IPS-15b (cell line): ENCODE measurements at regions not wholly inside any gene's neighbourhood (a gene's known extent, or its start where the extent isn't known, plus 50 kb on each side); places are given as distances from the start of the nearest gene placed in this dataset.
"Not testable (repeated sequence)": the region's sequence is repeated elsewhere in the genome, so short reads cannot be mapped to it uniquely, and the experiment has no call there.

Source experiments
- H3K27me3 ChIP-seq: one replicate; pipeline ENCODE4 v1.6.1; 2013; ENCODE audit warnings: low read length; ENCODE audit not compliant: control insufficient read depth, insufficient read depth
- H3K36me3 ChIP-seq: one replicate; pipeline ENCODE4 v1.6.1; 2013; ENCODE audit warnings: low read length; ENCODE audit not compliant: control insufficient read depth, insufficient read depth
- H3K4me1 ChIP-seq: one replicate; pipeline ENCODE4 v1.6.1; 2013; ENCODE audit warnings: mild to moderate bottlenecking, low read length; ENCODE audit not compliant: control insufficient read depth, insufficient read depth
- H3K4me3 ChIP-seq: one replicate; pipeline ENCODE4 v1.5.1; 2013; ENCODE audit warnings: low read depth, low read length
- H3K9ac ChIP-seq: one replicate; pipeline ENCODE4 v1.6.1; 2013; ENCODE audit warnings: low read depth, mild to moderate bottlenecking, low read length
- H3K9me3 ChIP-seq: one replicate; pipeline ENCODE4 v1.6.1; 2013; ENCODE audit warnings: mild to moderate bottlenecking, low read length; ENCODE audit not compliant: control insufficient read depth, insufficient read depth

DNA sequence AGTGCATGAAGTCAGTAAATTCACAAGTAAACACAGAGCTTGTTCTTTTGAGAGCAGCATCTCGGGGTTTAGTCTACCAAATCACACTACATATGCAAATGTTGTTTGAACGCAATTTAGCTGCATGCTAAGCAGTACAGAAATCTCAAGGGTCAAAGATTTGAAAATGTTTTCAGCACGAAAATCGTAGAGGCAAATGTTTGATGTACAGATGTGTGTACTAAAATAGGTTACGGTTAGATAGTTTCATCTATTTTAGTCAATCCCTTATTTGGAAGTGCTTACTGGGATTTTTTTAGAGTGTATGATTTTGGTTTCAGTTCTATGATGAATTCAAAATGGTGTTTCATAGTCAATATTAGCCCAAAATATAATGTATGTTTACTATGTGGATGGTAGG is 1928.2 kb upstream of the TENM3 start:
- Histone ChIP-seq H3K36me3 (no peaks in the 10 kb centered on the region), H3K4me1 (no peaks in the 10 kb centered on the region), H3K4me3 (no peak overlapping the region), H3K27me3 (no peaks in the 10 kb centered on the region), H3K9me3 (no peaks in the 10 kb centered on the region), H3K9ac (no peak overlapping the region)

DNA sequence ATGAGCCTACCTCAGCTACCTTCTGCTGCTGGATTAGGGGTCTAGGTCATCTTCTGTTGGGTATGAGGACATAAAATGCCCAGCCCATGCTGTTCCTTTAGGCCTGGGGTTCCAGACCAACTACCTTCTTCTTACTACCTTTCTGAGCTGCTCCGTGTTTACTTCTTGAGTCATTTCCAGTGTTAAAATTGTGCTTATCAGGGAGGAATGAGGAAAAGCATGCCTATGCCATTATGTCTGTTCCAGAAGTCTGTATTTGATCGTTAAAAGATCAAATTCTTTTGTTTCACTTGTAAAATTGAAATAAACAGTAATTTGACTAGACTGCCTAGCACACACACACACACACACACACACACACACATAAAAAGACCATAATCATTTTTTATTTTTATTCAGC is 1912.7 kb upstream of the TENM3 start:
- no peak overlapping the region for H3K4me3 ChIP-seq
- no peaks in the 10 kb centered on the region for H3K27me3 ChIP-seq
- H3K36me3 ChIP-seq: no peaks in the 10 kb centered on the region
- no peaks in the 10 kb centered on the region for H3K4me1 ChIP-seq
- H3K9ac ChIP-seq: no peak overlapping the region
- no peaks in the 10 kb centered on the region for H3K9me3 ChIP-seq

DNA sequence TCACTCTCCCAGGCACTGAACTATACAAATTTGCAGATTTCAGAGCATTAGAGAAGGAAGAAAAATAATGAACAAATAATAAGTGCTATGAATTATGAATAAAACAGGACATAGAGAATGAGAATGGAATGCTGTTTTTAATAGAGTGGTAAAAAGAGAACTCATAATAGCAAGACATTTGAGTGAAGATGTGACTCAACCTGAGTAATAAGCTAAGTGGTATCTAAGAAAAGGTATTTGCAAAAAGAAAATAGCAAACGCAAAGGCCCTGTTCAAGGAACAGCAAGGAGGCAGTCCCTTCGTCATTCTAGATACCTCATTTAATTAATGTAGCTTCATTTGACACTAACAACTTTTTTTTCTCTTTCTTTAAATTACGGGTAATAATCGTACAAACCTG is 1910.0 kb upstream of the TENM3 start:
- Histone ChIP-seq H3K4me3 (no peak overlapping the region), H3K9ac (no peak overlapping the region), H3K36me3 (no peaks in the 10 kb centered on the region), H3K9me3 (no peaks in the 10 kb centered on the region), H3K4me1 (no peaks in the 10 kb centered on the region), H3K27me3 (no peaks in the 10 kb centered on the region)

DNA sequence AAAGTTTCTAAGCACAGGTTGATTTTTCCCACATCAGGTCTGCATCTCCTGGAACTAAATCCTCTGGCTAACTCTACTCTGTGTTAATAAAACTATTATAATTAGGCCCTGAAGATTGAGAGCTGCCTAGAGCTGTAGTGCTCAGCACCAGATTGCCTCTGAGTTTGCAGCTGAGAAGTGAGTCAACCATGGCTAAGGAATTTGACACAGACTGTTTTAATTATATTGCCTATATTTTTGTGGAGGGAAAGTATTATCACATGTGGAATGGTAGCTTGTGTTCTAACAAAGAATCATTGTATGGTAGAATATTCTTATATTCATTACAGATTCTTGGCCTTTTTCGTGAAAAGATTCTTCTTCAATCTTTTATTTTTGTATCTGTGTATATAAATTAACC is 1907.6 kb upstream of the TENM3 start:
- Histone ChIP-seq H3K4me1 (no peaks in the 10 kb centered on the region), H3K4me3 (no peak overlapping the region), H3K36me3 (no peaks in the 10 kb centered on the region), H3K9ac (no peak overlapping the region), H3K9me3 (no peaks in the 10 kb centered on the region), H3K27me3 (no peaks in the 10 kb centered on the region)

DNA sequence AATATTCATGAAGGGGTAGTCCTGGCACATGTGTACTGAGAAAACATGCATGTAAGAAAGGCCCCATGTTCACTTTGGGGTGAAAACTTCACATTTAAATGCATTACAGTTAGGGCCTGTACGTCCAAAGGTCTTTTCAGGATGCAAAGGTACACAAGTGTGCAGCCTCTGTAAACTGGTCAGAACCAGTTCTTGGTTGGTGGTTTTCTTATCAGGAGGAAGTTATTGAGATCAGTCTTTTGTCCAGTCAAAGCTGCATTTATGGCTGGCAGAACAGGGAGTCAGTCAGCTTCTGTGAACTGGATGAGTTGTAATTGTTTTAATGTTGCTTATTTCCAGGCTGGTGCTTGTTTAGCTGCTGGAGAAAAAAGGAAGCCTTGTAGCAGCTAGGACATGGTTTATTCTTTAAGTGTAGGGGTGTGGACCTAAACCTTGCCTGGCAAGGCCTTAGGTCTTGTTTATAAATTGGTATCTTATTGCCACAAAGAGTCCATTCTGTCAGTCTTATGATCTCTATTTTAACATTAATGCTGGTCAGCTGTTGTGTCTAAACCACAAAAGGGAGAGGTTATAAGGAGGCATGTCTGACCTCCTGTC is 1906.6 kb upstream of the TENM3 start:
- Histone ChIP-seq H3K4me1 (no peaks in the 10 kb centered on the region), H3K9ac (no peak overlapping the region), H3K36me3 (no peaks in the 10 kb centered on the region), H3K4me3 (no peak overlapping the region), H3K27me3 (no peaks in the 10 kb centered on the region), H3K9me3 (no peaks in the 10 kb centered on the region)

DNA sequence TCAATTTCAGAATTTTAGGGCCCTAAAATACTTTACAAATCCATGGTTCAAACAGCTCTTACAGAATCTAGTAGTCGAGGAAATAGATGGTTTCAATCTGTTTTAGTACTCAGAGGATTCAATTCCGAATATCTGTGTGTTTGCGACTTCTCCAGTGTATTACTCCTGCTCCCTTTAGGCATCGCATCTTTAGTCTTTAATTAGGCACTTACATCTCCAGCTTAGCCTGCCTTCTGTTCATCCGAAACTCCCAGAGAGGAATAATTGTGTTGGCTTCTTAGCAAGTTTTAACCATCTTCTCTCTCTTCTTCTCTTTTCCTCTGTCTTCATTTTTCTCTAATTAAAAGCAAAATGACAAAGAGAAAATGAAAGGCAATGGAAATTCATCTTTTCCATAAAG is 1901.3 kb upstream of the TENM3 start:
- Histone ChIP-seq H3K9ac (no peak overlapping the region), H3K4me3 (no peak overlapping the region), H3K27me3 (no peaks in the 10 kb centered on the region), H3K4me1 (no peaks in the 10 kb centered on the region), H3K36me3 (no peaks in the 10 kb centered on the region), H3K9me3 (no peaks in the 10 kb centered on the region)

DNA sequence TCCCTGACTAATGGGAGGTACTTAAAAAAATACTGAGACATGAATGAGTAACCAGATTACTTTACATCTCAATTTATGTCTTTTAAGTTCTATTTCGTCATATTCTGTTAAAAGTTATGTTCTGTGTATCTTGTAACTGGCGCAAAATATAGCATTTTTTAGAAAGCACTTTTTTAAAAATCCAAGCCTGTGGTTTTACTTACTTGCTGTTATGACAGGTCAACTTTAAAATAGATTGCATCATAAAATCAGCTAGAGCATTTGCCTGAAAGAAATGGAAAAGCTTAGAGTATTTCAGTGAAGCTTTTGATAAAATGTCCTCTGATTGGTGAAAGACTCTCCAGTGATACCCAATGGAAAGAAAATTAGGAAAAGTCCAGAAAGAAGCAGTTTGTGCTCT is 1892.3 kb upstream of the TENM3 start:
- Histone ChIP-seq H3K36me3 (no peaks in the 10 kb centered on the region), H3K27me3 (no peaks in the 10 kb centered on the region), H3K4me1 (no peaks in the 10 kb centered on the region), H3K9me3 (no peaks in the 10 kb centered on the region), H3K9ac (no peak overlapping the region), H3K4me3 (no peak overlapping the region)

DNA sequence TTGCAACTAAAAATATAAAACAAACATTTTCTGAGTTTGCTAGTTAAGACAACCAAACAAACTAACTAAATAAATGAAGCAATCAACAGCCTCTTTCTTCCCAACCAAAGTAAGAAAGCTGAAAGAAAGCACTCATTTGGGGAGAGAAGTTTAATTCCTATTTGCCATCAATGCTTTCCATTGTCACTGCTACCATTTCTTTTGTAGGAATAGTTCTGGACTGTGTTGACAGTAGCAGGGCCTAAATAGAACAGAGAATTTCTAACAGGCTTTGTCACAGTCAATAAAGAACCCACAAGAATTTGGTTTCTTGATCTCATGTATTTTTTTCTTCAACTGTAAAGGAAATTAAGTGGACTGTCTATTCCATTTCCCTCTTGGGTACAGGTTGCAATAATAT is 1886.4 kb upstream of the TENM3 start:
- Histone ChIP-seq H3K9me3 (no peaks in the 10 kb centered on the region), H3K4me3 (no peak overlapping the region), H3K36me3 (no peaks in the 10 kb centered on the region), H3K9ac (no peak overlapping the region), H3K27me3 (no peaks in the 10 kb centered on the region), H3K4me1 (no peaks in the 10 kb centered on the region)

DNA sequence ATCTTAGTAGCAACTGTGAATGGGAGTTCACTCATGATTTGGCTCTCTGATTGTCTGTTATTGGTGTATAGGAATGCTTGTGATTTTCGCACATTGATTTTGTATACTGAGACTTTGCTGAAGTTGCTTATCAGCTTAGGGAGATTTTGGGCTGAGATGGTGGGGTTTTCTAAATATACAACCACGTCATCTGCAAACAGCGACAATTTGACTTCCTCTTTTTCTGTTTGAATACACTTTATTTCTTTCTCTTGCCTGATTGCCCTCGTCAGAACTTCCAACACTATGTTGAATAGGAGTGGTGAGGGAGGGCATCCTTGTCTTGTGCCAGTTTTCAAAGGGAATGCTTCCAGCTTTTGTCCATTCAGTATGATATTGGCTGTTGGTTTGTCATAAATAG is 1883.1 kb upstream of the TENM3 start:
- H3K9me3 ChIP-seq, H3K36me3 ChIP-seq, H3K4me3 ChIP-seq, H3K27me3 ChIP-seq, H3K4me1 ChIP-seq, H3K9ac ChIP-seq: not testable (repeated sequence)

DNA sequence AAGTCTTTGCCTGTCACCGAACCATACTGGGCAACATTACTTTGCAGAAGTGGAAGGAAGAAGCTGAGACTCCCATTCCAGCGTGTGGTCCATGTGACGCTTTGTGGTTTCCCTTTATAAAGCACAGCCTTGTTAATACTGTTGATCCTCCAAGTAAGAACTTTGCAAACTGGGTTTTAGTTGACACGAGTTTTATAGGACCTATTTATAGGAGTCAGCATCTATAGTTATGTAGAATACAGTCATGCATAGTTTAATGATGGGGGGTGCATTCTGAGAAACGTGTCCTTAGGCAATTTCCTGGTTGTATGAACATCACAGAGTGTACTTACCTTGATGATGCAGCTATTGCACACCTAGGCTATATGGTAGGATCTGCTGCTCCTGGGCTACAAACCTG is 1879.4 kb upstream of the TENM3 start:
- H3K4me1 ChIP-seq: peaks cover 3% of the 10 kb centered on the region
- no peaks in the 10 kb centered on the region for H3K9me3 ChIP-seq
- no peaks in the 10 kb centered on the region for H3K36me3 ChIP-seq
- no peak overlapping the region for H3K9ac ChIP-seq
- H3K27me3 ChIP-seq: no peaks in the 10 kb centered on the region
- H3K4me3 ChIP-seq: no peak overlapping the region

DNA sequence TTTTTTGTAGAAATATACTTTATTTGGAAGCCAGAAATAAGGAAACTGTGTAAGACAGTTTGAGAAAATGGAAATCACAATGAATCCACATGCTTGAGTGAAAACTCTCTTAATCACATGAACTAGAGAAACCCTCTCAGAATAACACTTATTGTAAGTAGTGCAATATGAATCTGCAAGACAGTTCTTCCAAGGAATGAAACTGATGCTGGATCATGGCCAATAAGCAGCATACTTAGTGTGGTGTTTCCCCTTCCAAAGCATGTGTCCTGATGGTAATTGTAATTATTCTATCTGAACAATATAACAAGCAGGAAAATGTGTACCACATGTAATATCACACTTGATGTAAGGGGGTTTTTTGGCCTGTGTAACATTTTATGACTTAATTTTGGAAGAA is 1870.5 kb upstream of the TENM3 start:
- no peaks in the 10 kb centered on the region for H3K9me3 ChIP-seq
- H3K9ac ChIP-seq: no peak overlapping the region
- no peaks in the 10 kb centered on the region for H3K27me3 ChIP-seq
- no peaks in the 10 kb centered on the region for H3K4me1 ChIP-seq
- H3K36me3 ChIP-seq: no peaks in the 10 kb centered on the region
- H3K4me3 ChIP-seq: no peak overlapping the region

DNA sequence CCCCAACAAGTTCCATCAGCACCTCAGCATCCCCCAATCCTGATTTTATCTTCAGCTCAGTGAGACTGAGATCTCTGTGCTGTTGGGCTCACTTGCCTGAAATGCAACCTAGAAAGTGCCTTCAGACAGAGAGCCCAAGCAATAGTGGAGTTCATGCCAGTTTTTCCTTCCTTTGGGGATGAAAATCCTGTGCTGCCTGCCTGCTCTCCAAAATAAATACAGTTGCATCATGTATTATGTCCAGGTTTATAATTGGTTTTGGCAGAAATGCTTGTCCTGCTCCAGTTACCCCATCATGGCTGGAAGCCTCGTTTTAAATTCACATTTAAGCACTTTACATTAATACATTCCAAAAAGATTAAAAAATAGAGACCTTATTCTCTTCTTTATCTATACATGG is 1865.5 kb upstream of the TENM3 start:
- H3K4me1 ChIP-seq: no peaks in the 10 kb centered on the region
- H3K27me3 ChIP-seq: no peaks in the 10 kb centered on the region
- H3K9ac ChIP-seq: no peak overlapping the region
- H3K36me3 ChIP-seq: no peaks in the 10 kb centered on the region
- H3K4me3 ChIP-seq: no peak overlapping the region
- no peaks in the 10 kb centered on the region for H3K9me3 ChIP-seq

DNA sequence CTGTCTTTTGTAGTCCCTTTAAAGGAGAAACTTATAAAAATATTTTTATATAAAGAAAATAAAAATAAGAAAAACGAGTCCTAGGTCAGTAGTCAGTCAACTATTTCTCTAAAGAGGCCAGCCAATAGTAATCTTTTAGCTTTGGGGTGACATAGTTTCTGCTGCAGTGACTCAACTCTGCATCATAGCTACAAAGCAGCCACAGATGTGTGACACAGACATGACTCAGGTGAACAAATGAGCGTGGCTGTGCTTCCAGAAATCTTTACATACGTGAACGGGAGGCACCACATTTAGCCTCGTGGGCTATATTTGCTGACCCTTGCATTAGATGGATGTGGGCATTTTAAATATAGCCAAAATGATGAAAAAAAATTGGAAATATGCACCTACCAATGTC is 1862.5 kb upstream of the TENM3 start:
- no peaks in the 10 kb centered on the region for H3K9me3 ChIP-seq
- H3K27me3 ChIP-seq: no peaks in the 10 kb centered on the region
- H3K36me3 ChIP-seq: no peaks in the 10 kb centered on the region
- no peaks in the 10 kb centered on the region for H3K4me1 ChIP-seq
- H3K9ac ChIP-seq: no peak overlapping the region
- no peak overlapping the region for H3K4me3 ChIP-seq
